HG03175 (cell line): ENCODE measurements at regions not wholly inside any gene's neighbourhood (a gene's known extent, or its start where the extent isn't known, plus 50 kb on each side); places are given as distances from the start of the nearest gene placed in this dataset.

ENCODE experiments used
- ATAC-seq: cut with Tn5 transposase; IDR thresholded peaks from one replicate; pipeline ENCODE4 v1.9.1; 2021; ENCODE audit warnings: mild to moderate bottlenecking, moderate library complexity; ENCODE audit not compliant: unreplicated experiment

- ATAC-seq = no peak
Observed at GRCh38 chr3:36248374-36248773, 131.9 kb upstream of the STAC start.

DNA sequence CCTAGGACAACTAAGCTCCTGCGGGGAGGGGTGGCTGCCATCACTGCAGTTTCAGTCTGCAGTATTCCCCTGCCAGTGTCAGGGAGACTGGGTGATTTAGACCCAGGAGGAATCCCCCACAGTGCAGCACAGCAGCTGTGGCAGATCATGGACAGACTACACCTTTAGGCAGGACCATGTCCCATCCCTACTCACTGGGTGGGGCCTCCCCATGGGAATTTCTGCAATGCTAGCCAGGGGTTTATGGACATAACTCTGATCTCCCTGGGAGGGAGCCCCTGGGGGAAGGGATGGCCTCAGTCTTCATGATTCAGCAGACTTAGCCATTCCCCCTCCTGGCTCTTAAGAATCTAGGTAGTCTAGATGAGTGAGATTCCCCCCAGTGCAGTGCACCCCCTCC, 130.1 kb upstream of the STAC start:
- no peak for ATAC-seq

DNA sequence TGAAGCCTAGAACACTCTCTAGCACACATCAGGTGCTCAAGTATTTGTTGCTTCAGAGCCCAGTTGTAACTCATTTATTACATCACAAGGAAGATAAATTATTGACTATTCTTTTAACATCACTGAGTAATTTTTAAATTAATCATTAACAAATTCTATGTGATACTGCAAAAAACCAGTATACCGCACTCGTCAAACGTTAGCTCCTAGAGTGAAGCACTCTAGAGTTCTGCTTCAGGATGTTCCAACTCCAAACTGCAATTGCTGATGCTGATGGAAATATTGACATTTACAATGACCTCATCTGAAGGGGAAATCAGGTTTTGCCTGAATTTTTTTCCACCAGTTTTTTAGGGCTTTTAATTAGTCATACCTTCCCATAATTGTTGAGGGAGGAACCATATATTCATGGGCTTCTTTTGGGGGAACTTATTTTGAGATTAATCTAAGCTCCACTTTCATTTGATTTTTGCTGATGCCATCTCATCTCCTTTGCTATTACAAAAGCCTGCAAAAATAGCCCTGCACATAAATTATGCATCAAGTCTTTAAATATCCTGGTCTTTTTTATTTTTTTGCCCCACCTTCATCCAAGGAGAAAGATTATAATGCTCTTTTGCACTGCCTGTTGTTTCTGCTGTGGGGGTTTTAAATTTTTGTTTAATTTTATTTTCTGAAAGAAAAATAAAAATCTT, 123.0 kb upstream of the STAC start:
- no peak for ATAC-seq

- no peak for ATAC-seq
Observed at GRCh38 chr3:36258421-36258820, 121.9 kb upstream of the STAC start.

- ATAC-seq = no peak
Observed at GRCh38 chr3:36259580-36259979, 120.7 kb upstream of the STAC start.

- ATAC-seq = no peak
Observed at GRCh38 chr3:36269274-36269673, 111.0 kb upstream of the STAC start.

GRCh38 chr3:36282766-36283165, 97.5 kb upstream of the STAC start:
- no peak for ATAC-seq

DNA sequence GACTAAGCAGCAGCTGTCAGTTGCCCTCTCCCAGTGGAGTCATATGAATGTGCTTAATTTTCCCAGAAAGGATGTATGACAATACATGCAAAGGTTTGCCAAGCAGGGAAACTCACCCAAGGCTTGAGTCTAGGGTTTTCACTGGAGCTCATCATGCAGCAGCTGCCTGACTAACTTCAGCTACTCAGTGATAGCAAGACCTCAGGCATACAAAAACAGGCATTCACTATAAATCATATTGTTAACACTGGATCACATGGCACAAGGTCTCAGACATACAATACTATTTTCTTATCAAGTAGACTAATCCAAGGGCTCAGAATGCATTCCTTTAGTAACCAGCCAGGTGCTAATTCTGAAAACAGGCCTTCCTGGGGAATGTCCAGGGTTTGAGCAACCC, 85.0 kb upstream of the STAC start:
- ATAC-seq = no peak

GRCh38 chr3:36297195-36297594, 83.1 kb upstream of the STAC start:
- no peak for ATAC-seq

GRCh38 chr3:36298188-36298587, 82.1 kb upstream of the STAC start:
- ATAC-seq = no peak

GRCh38 chr3:36302158-36302509, 78.2 kb upstream of the STAC start:
- no peak for ATAC-seq

- ATAC-seq = no peak
Observed at GRCh38 chr3:36302626-36303025, 77.7 kb upstream of the STAC start.

DNA sequence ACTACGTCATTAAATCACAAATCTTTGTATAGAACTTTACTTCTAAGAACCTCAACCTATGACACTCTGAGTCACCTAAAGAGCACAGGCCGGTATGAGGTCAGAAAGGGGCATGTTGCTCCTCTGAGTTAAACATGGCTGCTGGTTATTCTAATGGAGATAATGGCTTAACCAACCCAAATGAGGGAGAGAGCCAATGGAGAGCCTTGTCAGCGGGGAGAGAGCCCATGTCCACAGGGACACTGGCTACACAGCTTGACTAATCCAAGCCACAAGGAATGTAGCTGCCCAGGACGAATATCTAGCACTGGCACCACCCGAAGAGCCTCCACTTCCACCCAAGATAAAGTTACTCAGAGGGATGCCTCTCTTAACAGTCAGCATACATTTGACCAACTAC, 77.0 kb upstream of the STAC start:
- ATAC-seq = no peak

DNA sequence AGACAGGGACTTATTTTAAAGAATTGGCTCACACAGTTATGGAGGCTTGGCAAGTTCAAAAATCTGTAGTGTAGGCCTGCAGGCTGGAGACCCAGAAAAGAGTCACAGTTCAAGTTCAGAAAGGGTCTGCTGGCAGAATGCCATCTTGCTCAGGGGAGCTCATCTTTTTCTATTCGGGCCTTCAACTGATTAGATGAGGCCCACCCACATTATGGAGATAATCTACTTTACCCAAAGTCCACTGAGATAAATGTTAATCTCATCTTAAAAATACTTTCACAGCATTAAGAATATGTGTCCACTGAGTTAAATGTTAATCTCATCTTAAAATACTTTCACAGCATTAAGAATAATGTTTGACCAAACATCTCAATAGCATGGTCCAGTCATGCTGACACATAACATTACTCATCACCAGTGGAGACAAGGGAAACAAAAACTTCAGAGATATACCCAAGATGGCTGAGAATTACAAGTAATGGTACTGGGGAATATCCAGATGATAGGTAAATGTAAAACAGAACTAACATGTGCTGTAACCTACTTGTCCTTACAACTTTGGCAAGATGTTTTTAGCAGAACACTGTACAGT, 74.3 kb upstream of the STAC start:
- no peak for ATAC-seq

DNA sequence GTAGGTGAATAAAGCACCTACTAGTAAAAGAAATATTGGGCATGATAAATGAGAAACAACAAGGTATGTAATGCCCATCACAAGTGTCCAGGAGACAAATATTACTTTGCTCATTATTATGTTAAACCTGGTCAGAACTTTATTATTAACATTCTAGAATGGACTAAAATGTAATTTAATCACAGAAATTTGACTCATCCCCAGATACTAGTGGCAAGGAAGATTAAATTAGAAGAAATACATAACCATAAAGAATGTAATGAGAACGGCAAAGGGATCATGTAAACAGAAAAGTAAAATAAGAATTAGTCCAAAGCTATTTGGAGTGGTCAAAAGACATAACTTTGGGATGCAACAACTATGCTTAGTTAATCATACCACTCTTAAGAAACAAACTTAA, 71.2 kb upstream of the STAC start:
- ATAC-seq = no peak

- ATAC-seq = no peak
Observed at GRCh38 chr3:36312351-36312750, 68.0 kb upstream of the STAC start.

- peak; percentile 78 for ATAC-seq
Observed at GRCh38 chr3:36317915-36318314, 62.4 kb upstream of the STAC start.

GRCh38 chr3:36318621-36319200, 61.6 kb upstream of the STAC start:
- no peak for ATAC-seq

GRCh38 chr3:36319680-36320079, 60.6 kb upstream of the STAC start:
- ATAC-seq = no peak
